ENCODE measurements at regions not wholly inside any gene's neighbourhood (a gene's known extent, or its start where the extent isn't known, plus 50 kb on each side); places are given as distances from the start of the nearest gene placed in this dataset.

- Histone ChIP-seq H3K27me3 (no peaks in the 10 kb centered on the region), H3K9me2 (replicated peaks; ENCODE audit: insufficient read depth) (no peaks in the 10 kb centered on the region), H3K4me3 (no peak overlapping the region), H3K9me3 (ENCODE audit: low read depth) (no peaks in the 10 kb centered on the region), H3K36me3 (replicated peaks; ENCODE audit: insufficient read depth, low read depth) (no peaks in the 10 kb centered on the region), H2AFZ (no peak overlapping the region), H3K4me1 (ENCODE audit: insufficient read depth) (no peaks in the 10 kb centered on the region), H3K27ac (no peak overlapping the region), H3K79me2 (no peaks in the 10 kb centered on the region), H3K4me2 (no peak overlapping the region), H4K20me1 (ENCODE audit: insufficient read depth, poor library complexity, severe bottlenecking) (no peaks in the 10 kb centered on the region)
- TF ChIP-seq EZH2 (IDR thresholded peaks at IDR 0.05; ENCODE audit: borderline replicate concordance), result no peak
- no peak for TF ChIP-seq CTCF (IDR thresholded peaks at IDR 0.05; ENCODE audit: poor library complexity)
- no peak for TF ChIP-seq EZH2phosphoT487 (IDR thresholded peaks at IDR 0.05; ENCODE audit: low read depth, severe bottlenecking, unreplicated experiment)
- WGBS (ENCODE audit: low lambda C conversion rate, missing lambda C conversion rate), result 89% methylated on average over 6 of the region's 6 CpGs
- no peak for DNase-seq (ENCODE audit: low spot score)
These were observed 1349.5 kb downstream of the EFNA5 start for GRCh38 chr5:106321242-106321641.

GRCh38 chr5:106314221-106314824, 1356.4 kb downstream of the EFNA5 start:
- H3K4me3 ChIP-seq, result no peak overlapping the region
- H3K4me1 ChIP-seq (ENCODE audit: insufficient read depth), result no peaks in the 10 kb centered on the region
- H3K79me2 ChIP-seq, result no peaks in the 10 kb centered on the region
- no peaks in the 10 kb centered on the region for H3K36me3 ChIP-seq (replicated peaks; ENCODE audit: insufficient read depth, low read depth)
- DNase-seq (ENCODE audit: low spot score), result no peak
- no peak overlapping the region for H2AFZ ChIP-seq
- H3K27ac ChIP-seq, result no peak overlapping the region
- no peaks in the 10 kb centered on the region for H3K27me3 ChIP-seq
- no peaks in the 10 kb centered on the region for H3K9me3 ChIP-seq (ENCODE audit: low read depth)
- H3K4me2 ChIP-seq, result no peak overlapping the region
- H3K9me2 ChIP-seq (replicated peaks; ENCODE audit: insufficient read depth), result no peaks in the 10 kb centered on the region
- H4K20me1 ChIP-seq (ENCODE audit: insufficient read depth, poor library complexity, severe bottlenecking), result no peaks in the 10 kb centered on the region
- TF ChIP-seq EZH2phosphoT487 (IDR thresholded peaks at IDR 0.05; ENCODE audit: low read depth, severe bottlenecking, unreplicated experiment) (no peak), EZH2 (IDR thresholded peaks at IDR 0.05; ENCODE audit: borderline replicate concordance) (no peak), CTCF (IDR thresholded peaks at IDR 0.05; ENCODE audit: poor library complexity) (no peak)
- 82% methylated on average over 2 of the region's 2 CpGs for WGBS (ENCODE audit: low lambda C conversion rate, missing lambda C conversion rate)

GRCh38 chr5:106312360-106312759, 1358.4 kb downstream of the EFNA5 start:
- TF ChIP-seq CTCF (IDR thresholded peaks at IDR 0.05; ENCODE audit: poor library complexity), result no peak
- TF ChIP-seq EZH2phosphoT487 (IDR thresholded peaks at IDR 0.05; ENCODE audit: low read depth, severe bottlenecking, unreplicated experiment), result no peak
- TF ChIP-seq EZH2 (IDR thresholded peaks at IDR 0.05; ENCODE audit: borderline replicate concordance), result no peak
- Histone ChIP-seq H3K27ac (no peak overlapping the region), H2AFZ (no peak overlapping the region)

More at GRCh38 chr5:106312360-106312759, 1358.4 kb downstream of the EFNA5 start:
- no peaks in the 10 kb centered on the region for H3K9me3 ChIP-seq (ENCODE audit: low read depth)
- H3K27me3 ChIP-seq, result no peaks in the 10 kb centered on the region
- no peaks in the 10 kb centered on the region for H3K36me3 ChIP-seq (replicated peaks; ENCODE audit: insufficient read depth, low read depth)
- no peaks in the 10 kb centered on the region for H3K4me1 ChIP-seq (ENCODE audit: insufficient read depth)
- no peaks in the 10 kb centered on the region for H3K79me2 ChIP-seq
- no peaks in the 10 kb centered on the region for H4K20me1 ChIP-seq (ENCODE audit: insufficient read depth, poor library complexity, severe bottlenecking)
- DNase-seq (ENCODE audit: low spot score), result no peak
- H3K9me2 ChIP-seq (replicated peaks; ENCODE audit: insufficient read depth), result no peaks in the 10 kb centered on the region
- no peak overlapping the region for H3K4me3 ChIP-seq
- H3K4me2 ChIP-seq, result no peak overlapping the region
